HL-60/S4 treated with retinoic acid at 250 ng/mL for 4 days and 3 days (cell line): ENCODE measurements at regions not wholly inside any gene's neighbourhood (a gene's known extent, or its start where the extent isn't known, plus 50 kb on each side); places are given as distances from the start of the nearest gene placed in this dataset.
"Not testable (repeated sequence)": the region's sequence is repeated elsewhere in the genome, so short reads cannot be mapped to it uniquely, and the experiment has no call there.

Experiments used
- in situ Hi-C: fragments of 300-500 bp; cut with MboI; formaldehyde crosslinking; loops from 2 replicates; pipeline ENCODE4 v1.7.0; 2022; ENCODE audit warnings: low sequenced_read_pairs

DNA sequence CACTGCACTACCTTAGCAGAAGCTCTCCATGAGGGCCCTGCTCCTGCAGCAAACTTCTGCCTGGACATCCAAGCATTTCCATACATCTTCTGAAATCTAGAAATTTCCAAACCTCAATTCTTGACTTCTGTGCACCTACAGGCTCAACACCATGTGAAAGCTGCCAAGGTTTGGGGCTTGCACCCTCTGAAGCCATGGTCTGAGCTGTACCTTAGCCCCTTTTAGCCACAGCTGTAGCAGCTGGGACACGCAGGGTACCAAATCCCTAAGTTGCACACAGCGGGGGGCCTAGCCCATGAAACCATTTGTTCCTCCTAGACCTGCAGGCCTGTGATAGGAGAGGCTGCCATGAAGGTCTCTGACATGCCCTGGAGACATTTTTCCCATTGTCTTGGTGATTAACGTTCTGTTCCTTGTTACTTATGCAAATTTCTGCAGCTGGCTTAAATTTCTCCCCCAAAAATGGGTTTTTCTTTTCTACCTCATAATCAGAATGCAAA is 102.7 kb downstream of the EN1 start:
- in situ Hi-C loops, result not testable (repeated sequence)

DNA sequence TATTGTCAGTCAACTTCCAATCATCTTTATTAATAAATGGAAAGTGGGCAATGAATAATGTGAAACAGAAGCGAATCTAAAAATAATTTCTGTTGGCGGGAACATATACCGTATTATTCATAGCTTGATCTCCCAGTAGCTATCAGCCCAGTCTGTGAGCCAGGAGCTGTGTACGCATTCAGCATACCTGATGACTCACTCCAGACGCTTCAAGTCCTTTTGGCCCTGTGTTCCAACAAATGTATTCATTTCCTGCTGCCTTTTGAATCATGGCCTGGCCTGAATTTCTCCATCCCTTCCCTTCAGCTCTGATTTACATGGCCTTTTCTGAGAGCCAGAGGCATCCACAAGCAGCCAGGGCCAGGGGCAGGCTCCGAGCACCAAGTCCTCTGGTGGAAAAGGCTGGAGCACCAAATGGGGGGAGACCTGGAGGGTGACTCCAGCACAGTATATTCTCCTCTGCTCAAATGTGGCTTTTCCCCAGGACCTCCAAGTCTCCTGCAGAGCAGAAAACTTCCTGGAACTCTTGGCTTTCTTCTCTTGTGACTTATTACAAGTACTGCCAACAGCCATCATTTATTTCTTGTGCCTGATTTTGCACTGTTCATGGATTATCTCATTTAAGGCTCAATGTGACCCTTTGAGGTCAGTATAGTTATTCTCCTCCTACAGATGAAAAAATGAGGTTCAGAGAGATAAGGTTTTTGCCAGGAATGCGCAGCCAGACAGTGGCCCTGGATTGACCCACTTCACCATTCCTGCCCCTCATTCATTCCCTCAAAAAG is 108.7 kb downstream of the EN1 start:
- in situ Hi-C loops, result no loop called here

DNA sequence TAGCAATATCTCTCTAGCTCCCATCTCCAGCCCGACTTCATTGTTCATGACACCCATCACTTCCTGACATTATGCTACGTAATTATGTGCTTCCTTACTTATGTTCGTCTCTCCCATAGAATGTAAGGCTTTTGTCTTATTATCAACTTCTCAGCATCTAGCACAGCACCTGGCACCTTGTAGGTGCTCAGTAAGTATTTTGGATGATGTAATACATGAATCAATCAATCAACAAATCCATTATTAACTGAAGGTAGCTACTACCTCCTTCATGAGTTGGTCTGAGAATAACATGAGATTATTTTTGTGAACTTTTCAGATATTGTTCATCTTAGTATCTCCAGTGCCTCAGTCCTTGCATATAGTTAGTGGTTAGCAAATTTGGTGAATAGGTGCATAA is 109.3 kb downstream of the EN1 start:
- in situ Hi-C loops, result no loop called here

DNA sequence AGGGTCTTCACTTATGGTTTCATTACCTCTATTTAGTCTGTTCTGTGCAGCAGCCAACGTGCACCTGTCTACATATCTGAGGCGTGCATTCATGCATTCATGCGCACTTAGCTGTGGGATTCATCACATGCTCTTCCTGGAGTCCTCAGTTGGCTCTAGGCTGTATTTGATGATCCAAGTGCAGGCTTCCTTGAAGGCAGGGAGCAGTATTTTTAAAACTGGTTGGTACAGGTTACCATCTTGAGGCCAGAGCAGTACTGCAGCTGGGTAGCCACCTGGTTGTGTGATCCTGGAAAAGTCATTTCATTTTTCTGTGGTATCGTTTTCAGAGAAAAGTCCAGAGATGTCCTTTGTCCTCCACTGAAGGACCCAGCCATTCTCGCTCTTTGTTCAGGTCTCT is 109.8 kb downstream of the EN1 start:
- in situ Hi-C loops, result no loop called here

DNA sequence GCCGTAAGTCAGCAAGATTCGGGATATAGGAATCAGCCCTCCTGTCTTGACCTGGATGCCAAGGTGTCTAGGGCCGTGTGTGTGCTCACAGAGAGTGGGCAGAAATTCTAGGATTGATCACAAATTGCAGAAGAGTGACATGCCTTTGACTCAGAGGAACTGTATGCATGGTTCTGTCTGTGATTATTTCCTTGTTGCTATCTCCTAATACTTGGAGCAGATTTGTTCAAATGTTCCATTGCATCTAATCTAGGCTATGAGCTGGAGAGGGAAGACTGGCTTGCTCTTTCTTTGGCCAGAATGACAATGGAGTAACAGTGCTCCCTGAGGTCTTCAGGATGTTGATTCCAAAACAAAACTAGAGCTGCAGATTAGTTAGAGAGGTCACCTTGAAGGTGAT is 115.0 kb downstream of the EN1 start:
- in situ Hi-C loops, result no loop called here

DNA sequence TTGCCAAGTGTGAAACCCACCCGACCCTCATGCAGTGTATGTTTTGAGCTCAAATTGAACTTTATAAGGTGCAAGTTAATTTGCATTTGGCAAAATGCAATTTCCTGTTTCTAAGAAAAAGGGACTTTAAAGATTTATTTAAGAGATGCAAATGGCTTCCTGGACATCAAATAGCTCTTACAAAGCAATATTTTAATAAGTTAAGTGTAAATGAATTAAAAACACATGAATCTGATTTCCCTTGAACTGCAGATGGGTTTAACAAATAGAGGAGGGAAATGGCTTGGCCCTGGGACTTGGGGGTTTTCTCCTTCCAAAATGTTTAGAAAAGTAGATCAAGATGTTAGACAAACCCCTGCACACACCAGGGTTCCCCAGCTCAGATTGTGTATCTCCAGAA is 116.0 kb downstream of the EN1 start:
- in situ Hi-C loops, result no loop called here

DNA sequence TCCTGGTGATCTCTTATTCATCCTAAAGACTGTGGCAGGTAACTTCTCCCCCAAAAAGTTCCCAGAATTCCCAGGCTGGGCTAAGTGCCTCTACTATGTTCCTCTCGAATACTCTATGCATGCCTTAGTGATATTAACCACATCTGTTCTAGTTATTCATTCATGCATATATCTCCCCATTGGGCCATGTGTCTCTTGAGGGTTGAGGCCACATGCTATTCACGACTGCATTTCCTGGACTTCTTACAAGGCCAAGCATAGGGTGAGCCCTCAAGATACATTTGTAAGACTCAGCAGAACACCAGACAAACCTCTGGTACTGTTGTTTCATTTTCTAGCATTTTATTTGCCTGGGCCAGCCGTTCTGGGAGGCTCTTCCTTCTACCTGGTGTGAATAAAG is 117.0 kb downstream of the EN1 start:
- in situ Hi-C loops, result no loop called here

DNA sequence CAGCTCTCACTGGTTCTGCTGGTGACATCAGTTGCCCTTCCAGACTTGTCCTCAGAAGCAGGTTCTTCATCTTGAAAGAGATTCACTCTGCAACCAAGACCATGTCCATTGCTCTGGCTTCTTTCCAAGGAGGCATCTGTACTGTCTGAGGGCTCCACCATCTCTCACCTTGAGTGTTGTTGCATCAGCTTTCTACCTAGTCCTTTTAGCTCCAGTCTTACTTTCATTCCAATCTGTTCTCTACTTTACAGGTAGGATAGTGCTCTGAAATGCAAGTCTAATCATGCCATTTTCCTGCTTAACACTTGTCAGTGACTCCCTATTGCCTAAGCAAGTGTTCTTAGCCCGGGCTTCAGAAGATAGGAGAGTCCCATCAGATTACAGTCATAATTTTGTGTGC is 117.7 kb downstream of the EN1 start:
- in situ Hi-C loops, result no loop called here

DNA sequence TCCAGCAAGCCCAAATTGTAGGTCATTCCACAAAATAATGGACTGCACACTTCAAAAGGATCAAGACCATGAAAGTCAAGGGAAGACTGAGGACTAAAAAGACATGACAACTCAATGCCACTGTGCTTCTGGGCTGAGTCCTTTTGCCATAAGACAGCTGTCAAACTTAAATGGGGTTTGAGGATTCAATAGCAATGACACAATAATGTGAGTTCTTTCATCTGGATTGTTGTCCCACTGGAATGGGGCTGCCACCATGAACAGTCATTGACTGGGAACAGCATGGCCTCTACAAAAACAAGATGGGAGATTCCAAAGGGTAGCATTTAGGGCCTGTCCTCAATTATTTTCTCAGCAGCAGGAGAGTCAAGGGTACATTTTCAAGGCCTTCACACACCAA is 118.5 kb downstream of the EN1 start:
- in situ Hi-C loops, result no loop called here

DNA sequence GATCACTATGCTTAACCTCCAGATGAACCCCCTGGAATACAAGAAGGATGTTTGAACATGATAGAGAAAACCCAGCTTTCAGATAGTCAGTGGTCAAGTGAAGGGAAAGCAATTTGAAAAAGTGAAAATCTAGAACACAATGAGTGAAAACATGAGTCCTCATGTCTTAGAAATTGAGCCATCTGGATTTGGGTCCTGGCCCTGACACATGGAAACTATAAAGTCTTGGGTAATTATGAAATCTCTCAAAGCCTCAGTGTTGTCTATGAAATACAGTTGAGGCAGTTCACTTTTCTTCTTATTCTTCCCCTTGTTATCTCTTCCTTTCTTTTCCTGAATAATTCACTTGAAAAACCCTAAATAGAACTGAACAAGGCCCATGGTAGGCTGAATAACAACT is 120.6 kb downstream of the EN1 start:
- in situ Hi-C loops, result no loop called here

DNA sequence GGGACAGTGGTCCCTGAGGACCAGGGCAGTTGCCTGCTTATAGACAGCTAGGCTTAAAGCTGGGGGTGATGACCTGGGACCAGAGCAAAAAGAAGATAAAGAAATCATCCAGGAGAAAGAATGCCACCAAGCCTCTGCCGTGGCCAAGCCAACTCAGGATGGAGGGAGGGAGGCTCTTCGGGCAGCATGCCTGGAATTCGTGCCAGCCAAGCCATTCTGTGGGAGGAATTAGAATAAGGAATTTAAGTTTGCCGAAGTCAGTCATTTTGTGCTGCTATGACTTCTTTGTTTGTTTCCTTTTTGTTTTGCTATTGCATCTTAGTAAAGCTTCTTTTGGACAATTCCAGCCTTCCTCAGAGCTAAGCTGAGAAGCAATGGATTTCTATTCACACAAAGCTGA is 124.1 kb downstream of the EN1 start:
- in situ Hi-C loops, result no loop called here

DNA sequence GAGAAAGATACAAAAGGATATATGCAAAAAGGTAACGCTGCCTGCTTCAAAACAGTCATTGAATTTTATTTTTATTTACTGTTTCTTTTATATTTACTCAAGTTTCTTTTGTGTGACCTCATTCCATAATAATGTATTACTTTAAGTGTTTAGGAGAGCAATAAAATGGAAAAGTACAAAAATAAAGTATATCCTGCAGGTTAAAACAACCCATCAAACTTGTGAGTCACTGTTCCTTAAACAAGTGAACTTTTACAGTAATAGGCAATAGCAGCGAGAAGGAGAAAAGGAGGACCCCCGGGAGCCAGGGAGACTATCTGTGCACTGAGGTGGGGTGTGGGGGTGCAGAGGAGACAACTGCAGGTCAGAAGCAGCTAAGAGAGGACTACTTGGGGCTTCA is 124.5 kb downstream of the EN1 start:
- in situ Hi-C loops, result no loop called here

DNA sequence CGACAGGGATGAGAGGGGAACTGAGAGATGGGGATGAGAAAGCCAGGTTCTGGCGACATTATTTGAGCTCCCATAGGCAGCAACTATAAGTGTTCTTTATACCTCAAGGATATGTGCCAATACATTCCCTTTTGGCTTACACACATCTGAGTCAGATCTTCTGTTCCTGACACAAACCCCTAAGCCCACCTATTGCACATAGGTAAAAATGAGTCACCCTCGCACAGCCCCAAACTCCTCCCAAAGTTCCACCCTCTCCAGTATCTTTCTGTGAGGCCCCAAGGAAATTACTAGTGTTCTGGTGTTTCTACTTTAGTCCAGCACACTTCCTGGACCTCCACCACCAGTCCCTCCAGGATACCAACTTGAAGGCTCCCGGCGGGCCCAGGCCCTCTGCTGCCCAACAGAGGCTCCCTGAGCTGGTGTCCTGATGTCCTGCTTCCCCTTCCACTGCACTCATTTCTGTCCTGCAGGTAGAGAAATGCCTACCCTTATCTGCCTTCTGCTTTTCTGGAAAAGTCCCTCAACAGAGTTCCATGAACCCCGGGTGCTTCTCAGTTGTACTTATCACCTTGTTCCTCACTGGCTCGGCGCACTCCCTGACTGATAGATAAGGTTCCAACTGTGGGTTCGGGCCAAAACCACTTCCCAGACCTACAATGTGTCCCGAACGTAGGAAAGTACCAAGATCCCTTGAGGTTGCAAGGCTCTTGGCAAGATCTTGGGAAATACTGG is 125.5 kb downstream of the EN1 start:
- in situ Hi-C loops, result no loop called here

DNA sequence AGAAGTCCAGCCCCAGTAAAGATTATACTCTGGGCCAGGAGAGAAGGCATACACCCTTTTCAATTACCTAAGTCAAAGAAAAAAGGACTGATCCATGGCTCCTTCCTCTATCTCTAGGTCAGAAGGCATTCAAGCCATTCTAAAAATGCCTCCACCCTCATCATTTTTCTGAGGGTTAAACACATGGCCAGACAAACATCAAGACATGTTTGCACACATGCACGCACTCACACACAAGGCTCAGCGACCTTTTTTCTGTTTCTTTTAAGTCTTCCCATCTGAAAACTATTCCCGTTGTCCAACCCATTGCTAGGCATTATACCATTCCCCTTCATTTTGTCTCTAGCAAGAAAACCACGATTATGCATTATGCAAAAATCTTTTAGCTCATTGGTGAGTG is 126.6 kb downstream of the EN1 start:
- in situ Hi-C loops, result no loop called here

DNA sequence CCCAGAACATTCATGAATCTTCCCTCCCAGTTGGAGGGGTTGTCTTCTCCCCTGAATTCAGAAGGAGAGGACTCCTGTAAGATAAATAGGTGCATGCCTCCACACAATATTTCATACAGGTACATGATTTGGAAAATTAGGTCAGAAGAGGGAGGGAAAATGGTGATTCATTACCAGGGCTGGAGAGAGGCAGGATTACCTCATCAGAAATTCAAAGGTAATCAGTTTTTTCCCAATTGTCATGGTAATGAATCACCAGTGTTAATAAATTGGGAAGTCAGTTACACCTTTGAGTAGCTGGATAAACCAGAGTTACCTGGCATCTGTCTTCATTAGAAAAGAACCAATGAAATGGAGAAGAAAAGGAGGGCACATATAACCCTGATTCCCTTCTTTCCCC is 128.5 kb downstream of the EN1 start:
- in situ Hi-C loops, result no loop called here

DNA sequence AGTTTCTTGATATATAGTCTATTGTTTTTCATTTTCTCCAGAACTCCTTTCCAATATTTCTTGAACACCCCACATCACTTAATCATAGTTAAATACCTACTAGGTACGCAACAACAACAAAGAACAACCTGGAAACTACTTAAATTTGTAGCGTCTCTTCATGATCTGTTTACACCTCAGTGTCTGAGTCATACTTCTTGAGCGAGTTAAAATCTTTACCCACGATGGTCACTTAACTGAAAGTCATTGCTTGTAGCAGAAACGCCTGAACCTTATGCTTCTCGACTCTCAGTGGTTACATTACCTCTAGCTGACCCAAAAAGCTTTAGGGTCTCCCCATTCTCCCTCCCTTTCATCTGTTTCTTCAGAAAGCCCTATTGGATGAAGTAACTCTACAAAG is 131.3 kb downstream of the EN1 start:
- in situ Hi-C loops, result no loop called here

DNA sequence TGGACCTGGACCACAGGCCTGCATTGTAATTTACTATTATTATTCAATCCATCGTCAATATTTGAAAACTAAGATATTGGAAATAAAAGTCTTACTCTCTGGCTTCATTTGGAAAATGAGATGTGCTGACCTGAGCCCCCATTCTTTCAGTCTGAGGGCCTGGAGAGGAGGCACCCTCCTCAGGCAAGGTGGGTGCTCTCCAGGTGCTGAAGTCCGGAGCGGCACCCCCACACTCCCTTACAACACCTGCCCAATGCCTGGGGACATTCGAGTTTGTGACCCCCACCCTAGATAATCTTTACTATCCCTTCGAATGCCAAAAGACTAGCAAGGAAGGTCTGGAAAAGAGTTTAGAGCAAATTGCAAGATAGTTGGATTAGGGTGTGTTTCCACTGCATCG is 133.3 kb downstream of the EN1 start:
- in situ Hi-C loops, result no loop called here

DNA sequence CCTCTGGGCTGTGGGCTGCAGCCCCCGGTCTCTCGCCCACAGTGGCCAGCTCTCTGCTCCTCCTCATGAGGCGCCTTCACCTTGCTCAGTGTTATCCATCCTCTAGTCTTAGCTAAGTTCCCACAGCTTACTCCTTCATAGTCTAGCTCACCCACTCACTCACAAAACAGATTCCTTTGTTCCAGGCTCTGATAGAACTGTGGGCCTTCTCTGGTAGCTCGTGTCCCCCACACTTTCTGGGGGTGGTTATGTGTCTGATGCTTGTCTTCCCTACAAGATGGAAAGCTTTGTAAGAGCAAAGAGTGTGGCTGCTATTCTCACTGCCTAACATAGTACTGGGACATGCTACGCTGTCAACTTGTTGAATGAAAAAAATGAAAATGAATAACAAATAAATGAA is 135.8 kb downstream of the EN1 start:
- in situ Hi-C loops, result no loop called here

DNA sequence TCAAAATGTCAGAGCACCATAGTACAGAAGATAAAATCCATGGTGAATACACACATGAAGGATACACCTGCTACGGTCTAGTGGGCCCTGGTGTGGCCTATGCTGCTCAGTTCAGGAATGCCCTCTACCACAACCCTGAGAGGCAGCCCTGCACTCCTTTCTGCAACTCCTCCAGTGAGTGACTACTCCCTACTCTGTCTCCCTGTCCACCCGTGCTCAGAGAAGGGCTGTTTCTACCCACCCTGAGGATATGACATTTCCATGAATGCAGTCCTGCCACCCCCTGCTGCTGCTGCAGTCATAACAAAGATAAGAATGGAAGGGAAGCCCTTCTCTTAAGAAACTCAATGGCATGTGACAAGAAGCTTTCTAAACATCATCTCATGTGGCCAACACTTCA is 137.0 kb downstream of the EN1 start:
- in situ Hi-C loops, result no loop called here

DNA sequence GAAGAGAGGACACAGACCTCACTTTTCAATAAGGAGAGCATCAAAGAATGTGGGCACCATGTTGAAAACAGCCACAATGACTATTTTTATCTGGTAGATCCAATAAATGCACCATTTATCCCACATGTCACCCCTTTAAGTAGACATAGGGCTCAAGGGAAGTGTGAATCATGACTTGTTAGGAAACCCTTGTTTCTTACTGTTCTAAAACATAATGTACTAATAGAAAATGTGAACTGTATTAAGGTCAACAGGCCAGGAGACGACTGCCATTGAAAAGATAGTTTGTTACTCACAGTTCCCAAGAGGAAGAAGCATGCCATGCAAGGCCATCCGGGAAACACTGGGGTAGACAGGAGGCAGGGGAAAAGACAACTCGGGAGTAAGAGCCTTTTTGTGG is 137.7 kb downstream of the EN1 start:
- in situ Hi-C loops, result no loop called here

DNA sequence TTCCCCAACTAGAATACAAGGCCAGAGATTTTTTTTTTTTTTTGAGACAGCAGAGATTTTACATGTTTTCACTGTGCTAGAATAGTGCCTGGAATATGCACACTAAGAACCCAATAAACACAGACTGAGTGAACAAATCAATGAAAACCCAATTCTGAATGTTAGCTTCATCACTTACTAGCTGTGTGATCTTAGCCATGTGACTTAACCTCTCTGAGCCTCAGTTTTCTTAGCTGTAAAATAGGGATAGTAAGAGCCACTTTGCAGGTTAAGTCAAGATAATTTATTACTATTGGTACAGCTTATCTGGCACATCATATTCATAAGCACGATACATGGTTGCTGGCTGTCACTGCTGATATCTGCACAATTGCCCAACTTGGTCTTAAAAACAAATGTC is 140.6 kb downstream of the EN1 start:
- in situ Hi-C loops, result no loop called here

DNA sequence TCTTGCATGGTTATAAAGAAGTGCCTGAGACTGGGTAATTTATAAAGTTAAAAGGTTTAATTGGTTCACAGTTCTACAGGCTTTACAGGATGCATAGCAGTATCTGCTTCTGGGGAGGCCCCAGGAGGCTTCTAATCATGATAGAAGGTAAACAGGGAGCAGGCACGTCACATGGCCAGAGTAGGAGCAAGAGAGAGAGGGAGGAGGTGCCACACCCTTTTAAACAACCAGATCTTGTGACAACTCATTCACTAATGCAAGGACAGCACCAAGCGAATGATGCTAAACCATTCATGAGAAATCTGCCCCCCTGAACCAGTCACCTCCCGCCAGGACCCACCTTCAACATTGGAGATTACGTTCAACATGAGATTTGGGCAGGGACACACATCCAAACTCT is 141.1 kb downstream of the EN1 start:
- in situ Hi-C loops, result no loop called here

DNA sequence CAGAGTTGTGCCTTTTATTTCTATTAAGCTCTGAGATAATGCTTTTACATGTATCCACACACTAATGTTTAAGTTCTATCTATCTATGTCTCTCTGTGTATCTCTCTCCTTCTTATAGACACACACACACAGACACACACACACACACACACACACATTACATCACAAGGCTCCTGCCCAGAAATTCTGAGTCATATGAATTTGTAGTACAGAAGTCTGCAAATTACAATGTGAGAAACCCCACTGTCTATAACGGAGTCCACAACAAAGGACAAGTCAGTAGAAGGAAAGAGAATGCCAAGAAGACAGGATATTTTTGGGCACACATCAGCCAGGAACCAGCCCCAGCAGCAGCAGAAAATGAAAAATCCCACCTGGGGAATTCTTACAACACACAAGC is 142.4 kb downstream of the EN1 start:
- in situ Hi-C loops, result no loop called here
